CD4-positive, alpha-beta memory T cell (primary cell): ENCODE measurements at regions not wholly inside any gene's neighbourhood (a gene's known extent, or its start where the extent isn't known, plus 50 kb on each side); places are given as distances from the start of the nearest gene placed in this dataset.

ENCODE experiments used
- CTCF ChIA-PET: fragments of 350-600 bp; sonication (Branson Sonifier 250); formaldehyde crosslinking; loops from one replicate; lab custom pipeline; 2021; ENCODE audit warnings: inconsistent platforms; ENCODE audit not compliant: partially characterized antibody; lab: Charles Lee
- POLR2A ChIA-PET: fragments of 350-600 bp; sonication (Branson Sonifier 250); formaldehyde crosslinking; loops from one replicate; lab custom pipeline; 2021; ENCODE audit not compliant: partially characterized antibody; lab: Charles Lee
- DNase-seq, 5 donors: peaks; one replicate each; pipeline versions ENCODE4 v3.0.0 to v3.0.0-alpha.2; 2020 to 2022; ENCODE audit warnings: mixed read lengths in 1 of 5
- H3K27ac ChIP-seq: one replicate; pipeline ENCODE4 v1.7.0; 2013; ENCODE audit warnings: low read depth, low read length
- H3K27me3 ChIP-seq: 2 replicates; pipeline ENCODE4 v1.7.0; 2013; ENCODE audit warnings: mild to moderate bottlenecking, low read length, moderate library complexity; ENCODE audit not compliant: insufficient read depth
- H3K36me3 ChIP-seq: 2 replicates; pipeline ENCODE4 v1.7.0; 2013; ENCODE audit warnings: mild to moderate bottlenecking, low read length, moderate library complexity; ENCODE audit not compliant: insufficient read depth
- H3K4me1 ChIP-seq: 2 replicates; pipeline ENCODE4 v1.7.0; 2013; ENCODE audit warnings: mild to moderate bottlenecking, low read length, moderate library complexity; ENCODE audit not compliant: insufficient read depth
- H3K4me3 ChIP-seq, 2 donors: one replicate each; pipeline ENCODE4 v1.7.0; 2013; ENCODE audit warnings: low read length in 2 of 2, mild to moderate bottlenecking in 1 of 2
- H3K9me3 ChIP-seq, 2 donors: one replicate each; pipeline ENCODE4 v1.7.0; 2013; ENCODE audit warnings: low read length in 2 of 2, control low read depth in 1 of 2; ENCODE audit not compliant: control insufficient read depth in 1 of 2
- H3K27ac Mint-ChIP-seq, 7 donors: one replicate each; pipeline ENCODE4 v1.8.0; 2020 to 2021; ENCODE audit warnings: mixed read lengths in 7 of 7, mild to moderate bottlenecking in 6 of 7, inconsistent platforms in 3 of 7, moderate library complexity in 3 of 7
- H3K27me3 Mint-ChIP-seq, 2 donors: one replicate each; pipeline ENCODE4 v1.8.0; 2020 to 2021; ENCODE audit warnings: mixed read lengths in 2 of 2
- H3K36me3 Mint-ChIP-seq, 2 donors: one replicate each; pipeline ENCODE4 v1.8.0; 2020 to 2021; ENCODE audit warnings: mixed read lengths in 2 of 2, inconsistent platforms in 1 of 2, mild to moderate bottlenecking in 1 of 2
- H3K4me1 Mint-ChIP-seq, 4 donors: one replicate each; pipeline ENCODE4 v1.8.0; 2020 to 2021; ENCODE audit warnings: mixed read lengths in 4 of 4, mild to moderate bottlenecking in 1 of 4
- H3K4me3 Mint-ChIP-seq, 8 donors: one replicate each; pipeline ENCODE4 v1.8.0; 2020 to 2021; ENCODE audit warnings: mixed read lengths in 8 of 8, mild to moderate bottlenecking in 7 of 8, moderate library complexity in 6 of 8, inconsistent platforms in 3 of 8
- H3K9me3 Mint-ChIP-seq, 8 donors: one replicate each; pipeline ENCODE4 v1.8.0; 2020 to 2021; ENCODE audit warnings: mixed read lengths in 8 of 8, mild to moderate bottlenecking in 5 of 8, inconsistent platforms in 3 of 8, moderate library complexity in 1 of 8
- intact Hi-C: fragments of 100-400 bp; cut with micrococcal nuclease; formaldehyde crosslinking; loops from one replicate; pipeline ENCODE4 v1.15.1; 2023

GRCh38 chr2:19216238-19216637 is 142.2 kb downstream of the OSR1 start:
- no peak for DNase-seq
- H3K27me3 Mint-ChIP-seq = no peaks in the 10 kb centered on the region
- intact Hi-C loops = no loop called here
- H3K4me3 Mint-ChIP-seq = no peak overlapping the region
- H3K9me3 Mint-ChIP-seq = no peaks in the 10 kb centered on the region
- Histone ChIP-seq H3K4me3 (no peak overlapping the region), H3K27me3 (no peaks in the 10 kb centered on the region), H3K36me3 (no peaks in the 10 kb centered on the region), H3K9me3 (no peaks in the 10 kb centered on the region), H3K4me1 (no peaks in the 10 kb centered on the region), H3K27ac (no peak overlapping the region)
- H3K27ac Mint-ChIP-seq = no peak overlapping the region
- ChIA-PET CTCF (no interaction called here), POLR2A (no interaction called here)
- no peaks in the 10 kb centered on the region for H3K4me1 Mint-ChIP-seq
- no peaks in the 10 kb centered on the region for H3K36me3 Mint-ChIP-seq

- ChIA-PET POLR2A (no interaction called here), CTCF (no interaction called here)
- H3K36me3 ChIP-seq = no peaks in the 10 kb centered on the region
- Mint-ChIP-seq H3K9me3 (no peaks in the 10 kb centered on the region), H3K27me3 (no peaks in the 10 kb centered on the region), H3K36me3 (no peaks in the 10 kb centered on the region), H3K4me1 (no peaks in the 10 kb centered on the region), H3K4me3 (no peak overlapping the region), H3K27ac (no peak overlapping the region)
- H3K4me3 ChIP-seq = no peak overlapping the region
- no peaks in the 10 kb centered on the region for H3K9me3 ChIP-seq
- DNase-seq = no peak
- H3K4me1 ChIP-seq = no peaks in the 10 kb centered on the region
- intact Hi-C loops = no loop called here
- H3K27ac ChIP-seq = no peak overlapping the region
- no peaks in the 10 kb centered on the region for H3K27me3 ChIP-seq
Measured at GRCh38 chr2:19214682-19215391, 143.6 kb downstream of the OSR1 start.

GRCh38 chr2:19209575-19210341 is 148.7 kb downstream of the OSR1 start:
- ChIA-PET POLR2A (no interaction called here), CTCF (interaction anchor here (1.1 kb wide), 1 partner anchor 10 kb away, joined by 3 read pairs; no protein-coding TSS in a partner anchor)
- DNase-seq = no peak
- H3K27me3 ChIP-seq = no peaks in the 10 kb centered on the region
- H3K36me3 Mint-ChIP-seq = no peaks in the 10 kb centered on the region
- H3K4me1 Mint-ChIP-seq = no peaks in the 10 kb centered on the region
- no peak overlapping the region for H3K27ac ChIP-seq
- no peaks in the 10 kb centered on the region for H3K9me3 ChIP-seq
- H3K4me3 Mint-ChIP-seq = no peak overlapping the region
- no peak overlapping the region for H3K27ac Mint-ChIP-seq
- no peaks in the 10 kb centered on the region for H3K9me3 Mint-ChIP-seq
- no peaks in the 10 kb centered on the region for H3K27me3 Mint-ChIP-seq
- no peak overlapping the region for H3K4me3 ChIP-seq
- H3K4me1 ChIP-seq = no peaks in the 10 kb centered on the region
- no peaks in the 10 kb centered on the region for H3K36me3 ChIP-seq
- intact Hi-C loops = no loop called here

- ChIA-PET POLR2A (no interaction called here), CTCF (interaction anchor here (1.1 kb wide), 1 partner anchor 11 kb away, joined by 3 read pairs; no protein-coding TSS in a partner anchor)
- Mint-ChIP-seq H3K36me3 (no peaks in the 10 kb centered on the region), H3K27ac (no peak overlapping the region), H3K4me3 (no peak overlapping the region), H3K27me3 (no peaks in the 10 kb centered on the region), H3K9me3 (no peaks in the 10 kb centered on the region), H3K4me1 (no peaks in the 10 kb centered on the region)
- H3K4me3 ChIP-seq = no peak overlapping the region
- no peaks in the 10 kb centered on the region for H3K4me1 ChIP-seq
- DNase-seq = no peak
- no peaks in the 10 kb centered on the region for H3K36me3 ChIP-seq
- H3K27ac ChIP-seq = no peak overlapping the region
- no peaks in the 10 kb centered on the region for H3K9me3 ChIP-seq
- intact Hi-C loops = no loop called here
- H3K27me3 ChIP-seq = no peaks in the 10 kb centered on the region
Measured at GRCh38 chr2:19208479-19209199, 149.8 kb downstream of the OSR1 start.

GRCh38 chr2:19207452-19207851 is 151.0 kb downstream of the OSR1 start:
- no peaks in the 10 kb centered on the region for H3K4me1 Mint-ChIP-seq
- DNase-seq = no peak
- H3K4me3 ChIP-seq = no peak overlapping the region
- H3K36me3 ChIP-seq = no peaks in the 10 kb centered on the region
- no peaks in the 10 kb centered on the region for H3K27me3 Mint-ChIP-seq
- H3K27ac ChIP-seq = no peak overlapping the region
- no peaks in the 10 kb centered on the region for H3K9me3 Mint-ChIP-seq
- H3K4me1 ChIP-seq = no peaks in the 10 kb centered on the region
- H3K4me3 Mint-ChIP-seq = no peak overlapping the region
- ChIA-PET CTCF (no interaction called here), POLR2A (no interaction called here)
- H3K9me3 ChIP-seq = no peaks in the 10 kb centered on the region
- intact Hi-C loops = no loop called here
- no peaks in the 10 kb centered on the region for H3K36me3 Mint-ChIP-seq
- H3K27ac Mint-ChIP-seq = no peak overlapping the region
- H3K27me3 ChIP-seq = no peaks in the 10 kb centered on the region

GRCh38 chr2:19205983-19206533 is 152.4 kb downstream of the OSR1 start:
- Histone ChIP-seq H3K4me1 (no peaks in the 10 kb centered on the region), H3K9me3 (no peaks in the 10 kb centered on the region), H3K36me3 (no peaks in the 10 kb centered on the region), H3K4me3 (no peak overlapping the region), H3K27me3 (no peaks in the 10 kb centered on the region), H3K27ac (no peak overlapping the region)
- intact Hi-C loops = no loop called here
- Mint-ChIP-seq H3K36me3 (no peaks in the 10 kb centered on the region), H3K27ac (no peak overlapping the region), H3K9me3 (no peaks in the 10 kb centered on the region), H3K27me3 (no peaks in the 10 kb centered on the region), H3K4me3 (no peak overlapping the region), H3K4me1 (no peaks in the 10 kb centered on the region)
- POLR2A ChIA-PET = no interaction called here
- CTCF ChIA-PET = no interaction called here
- DNase-seq = no peak

- Mint-ChIP-seq H3K27me3 (no peaks in the 10 kb centered on the region), H3K27ac (no peak overlapping the region), H3K9me3 (no peaks in the 10 kb centered on the region), H3K4me1 (no peaks in the 10 kb centered on the region), H3K4me3 (no peak overlapping the region), H3K36me3 (no peaks in the 10 kb centered on the region)
- Histone ChIP-seq H3K9me3 (no peaks in the 10 kb centered on the region), H3K4me3 (no peak overlapping the region), H3K27ac (no peak overlapping the region), H3K27me3 (no peaks in the 10 kb centered on the region), H3K4me1 (no peaks in the 10 kb centered on the region), H3K36me3 (no peaks in the 10 kb centered on the region)
- ChIA-PET CTCF (no interaction called here), POLR2A (no interaction called here)
- DNase-seq = no peak
- intact Hi-C loops = no loop called here
Measured at GRCh38 chr2:19203866-19204265, 154.6 kb downstream of the OSR1 start.
